Hematopoietic multipotent progenitor cell treated with erythropoietin and hydrocortisone succinate and interleukin-3 and kit ligand, for 4 days (in vitro differentiated cells): ENCODE measurements at regions not wholly inside any gene's neighbourhood (a gene's known extent, or its start where the extent isn't known, plus 50 kb on each side); places are given as distances from the start of the nearest gene placed in this dataset.
A peak's percentile ranks its signal among the peaks of the same experiment; 100 is the strongest.
"Not testable (repeated sequence)": the region's sequence is repeated elsewhere in the genome, so short reads cannot be mapped to it uniquely, and the experiment has no call there.

Source experiments
- DNase-seq: peaks from one replicate; pipeline ENCODE4 v3.0.0-alpha.2; 2015

DNA sequence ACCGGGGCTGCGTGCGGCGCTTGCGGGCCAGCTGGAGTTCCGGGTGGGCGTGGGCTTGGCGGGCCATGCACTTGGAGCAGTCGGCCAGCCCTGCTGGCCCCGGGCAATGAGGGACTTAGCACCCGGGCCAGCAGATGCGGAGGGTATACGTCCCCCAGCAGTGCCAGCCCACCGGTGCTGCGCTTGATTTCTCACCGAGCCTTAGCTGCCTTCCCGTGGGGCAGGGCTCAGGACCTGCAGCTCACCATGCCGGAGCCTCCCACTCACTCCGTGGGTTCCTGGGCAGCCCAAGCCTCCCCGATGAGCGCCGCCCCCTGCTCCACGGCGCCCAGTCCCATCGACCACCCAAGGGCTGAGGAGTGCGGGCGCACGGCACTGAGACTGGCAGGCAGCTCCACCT lies 51.4 kb upstream of the INPP4B start:
- DNase-seq: not testable (repeated sequence)

GRCh38 chr4:142900622-142901021 lies 54.5 kb upstream of the INPP4B start:
- DNase-seq: no peak

GRCh38 chr4:142901166-142901662 lies 55.1 kb upstream of the INPP4B start:
- DNase-seq: no peak

GRCh38 chr4:142903617-142904016 lies 57.5 kb upstream of the INPP4B start:
- DNase-seq: not testable (repeated sequence)

GRCh38 chr4:142909908-142910307 lies 63.8 kb upstream of the INPP4B start:
- DNase-seq: no peak

- DNase-seq: no peak
Measured at GRCh38 chr4:142913034-142913433, 66.9 kb upstream of the INPP4B start.

- no peak for DNase-seq
Measured at GRCh38 chr4:142913461-142914030, 67.4 kb upstream of the INPP4B start.

GRCh38 chr4:142917678-142918077 lies 71.6 kb upstream of the INPP4B start:
- no peak for DNase-seq

- no peak for DNase-seq
Measured at GRCh38 chr4:142922720-142923119, 76.6 kb upstream of the INPP4B start.

- no peak for DNase-seq
Measured at GRCh38 chr4:142923619-142924018, 77.5 kb upstream of the INPP4B start.

GRCh38 chr4:142925161-142925560 lies 79.1 kb upstream of the INPP4B start:
- DNase-seq: no peak

DNA sequence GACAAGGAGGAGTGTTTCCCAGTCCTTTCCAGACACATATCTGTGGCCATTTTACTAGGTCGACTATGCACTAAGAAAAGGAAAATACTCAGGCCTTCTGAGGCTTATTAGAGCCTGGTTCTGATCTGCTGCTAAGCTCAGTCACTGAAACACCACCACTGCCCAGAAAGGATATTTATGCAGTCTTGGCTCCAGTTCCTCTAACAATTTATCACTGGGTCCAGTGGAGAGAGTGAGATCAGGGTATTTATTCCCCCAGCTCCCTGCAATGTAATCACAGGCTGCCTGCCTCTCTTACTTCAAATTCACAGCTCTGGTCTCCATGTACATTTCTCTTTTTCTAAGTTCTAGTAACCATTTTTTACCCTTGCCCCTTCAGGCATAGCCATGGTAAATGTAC lies 81.6 kb upstream of the INPP4B start:
- no peak for DNase-seq

- DNase-seq: peak; percentile 30
Measured at GRCh38 chr4:142929526-142929925, 83.4 kb upstream of the INPP4B start.

GRCh38 chr4:142933207-142933606 lies 87.1 kb upstream of the INPP4B start:
- DNase-seq: no peak

DNA sequence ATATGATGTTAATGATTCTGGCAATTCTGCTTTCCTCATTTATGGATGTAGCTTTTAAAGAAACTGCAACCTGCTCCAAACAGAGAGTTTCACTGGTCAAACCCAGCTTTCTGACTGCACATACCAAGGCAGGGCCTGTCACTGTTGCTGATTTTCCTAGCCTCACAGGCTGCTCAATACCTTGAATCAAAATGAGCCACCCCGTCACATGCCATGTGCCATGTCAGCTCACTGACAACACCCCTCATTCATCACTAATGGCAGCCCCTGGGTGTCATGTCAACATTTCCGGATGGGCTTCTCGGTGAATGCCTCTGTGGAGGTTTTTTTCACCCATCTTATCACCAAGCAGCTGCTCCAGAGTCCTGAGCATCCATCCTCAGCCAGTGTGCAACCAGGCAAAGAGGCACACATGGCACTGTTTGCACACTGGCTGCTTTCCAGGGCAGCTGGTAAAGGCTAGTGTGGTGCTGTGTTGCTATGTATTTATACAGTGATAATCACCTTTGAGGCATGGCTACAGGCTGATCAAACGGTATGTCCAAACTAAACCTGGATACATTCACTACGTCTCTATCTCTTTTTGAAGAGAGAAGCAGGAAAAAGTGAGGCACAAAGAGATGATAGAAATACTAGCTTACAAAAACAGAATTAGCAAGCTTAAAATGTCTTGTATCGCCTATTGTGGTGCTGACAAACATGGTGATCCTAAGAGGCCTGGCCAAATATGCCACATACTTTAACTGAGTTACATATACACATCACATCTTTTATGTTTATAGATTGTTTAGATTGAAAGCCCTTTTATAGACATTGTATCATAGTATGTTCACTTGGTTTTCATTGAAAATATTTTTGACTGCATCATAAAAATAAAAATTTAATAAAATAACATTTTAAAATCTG lies 94.6 kb upstream of the INPP4B start:
- DNase-seq: no peak

DNA sequence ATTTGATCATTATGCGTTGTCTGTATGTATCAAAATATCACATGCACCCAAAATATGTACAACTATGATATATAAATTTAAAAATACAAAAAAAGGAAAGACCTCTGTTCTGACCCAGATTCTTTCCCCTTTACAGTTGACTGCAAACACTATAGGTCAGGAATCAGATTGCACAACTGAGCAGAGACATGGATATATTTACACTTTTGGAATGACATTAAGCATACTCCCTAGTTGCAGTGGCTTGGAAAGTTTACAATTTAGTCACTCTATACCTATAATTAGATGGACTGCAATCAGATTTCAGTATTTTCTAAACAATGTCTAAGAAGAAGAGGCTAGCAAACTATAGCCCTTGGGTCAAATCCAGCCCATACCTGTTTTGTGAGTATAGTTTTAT lies 98.5 kb upstream of the INPP4B start:
- DNase-seq: no peak

- DNase-seq: no peak
Measured at GRCh38 chr4:142952821-142953580, 106.9 kb upstream of the INPP4B start.

DNA sequence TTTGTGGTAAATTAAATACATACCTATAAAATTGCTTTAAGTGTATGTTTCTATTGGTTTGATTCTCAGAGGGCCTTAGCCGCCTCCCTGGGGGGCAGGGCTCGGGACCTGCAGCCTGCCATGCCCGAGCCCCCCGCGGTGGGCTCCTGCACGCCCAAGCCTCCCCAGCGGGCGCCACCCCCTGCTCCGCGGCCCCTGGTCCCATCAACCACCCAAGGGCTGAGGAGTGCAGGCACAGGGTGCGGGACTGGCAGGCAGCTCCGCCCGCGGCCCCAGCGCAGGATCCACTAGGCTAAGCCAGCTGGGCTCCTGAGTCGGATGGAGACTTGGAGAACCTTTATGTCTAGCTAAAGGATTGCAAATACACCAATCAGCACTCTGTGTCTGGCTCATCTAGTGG lies 108.3 kb upstream of the INPP4B start:
- DNase-seq: no peak

GRCh38 chr4:142955501-142955900 lies 109.4 kb upstream of the INPP4B start:
- DNase-seq: no peak

GRCh38 chr4:142959173-142959572 lies 113.1 kb upstream of the INPP4B start:
- DNase-seq: no peak

- DNase-seq: peak; percentile 62
Measured at GRCh38 chr4:142960126-142960525, 114.0 kb upstream of the INPP4B start.

DNA sequence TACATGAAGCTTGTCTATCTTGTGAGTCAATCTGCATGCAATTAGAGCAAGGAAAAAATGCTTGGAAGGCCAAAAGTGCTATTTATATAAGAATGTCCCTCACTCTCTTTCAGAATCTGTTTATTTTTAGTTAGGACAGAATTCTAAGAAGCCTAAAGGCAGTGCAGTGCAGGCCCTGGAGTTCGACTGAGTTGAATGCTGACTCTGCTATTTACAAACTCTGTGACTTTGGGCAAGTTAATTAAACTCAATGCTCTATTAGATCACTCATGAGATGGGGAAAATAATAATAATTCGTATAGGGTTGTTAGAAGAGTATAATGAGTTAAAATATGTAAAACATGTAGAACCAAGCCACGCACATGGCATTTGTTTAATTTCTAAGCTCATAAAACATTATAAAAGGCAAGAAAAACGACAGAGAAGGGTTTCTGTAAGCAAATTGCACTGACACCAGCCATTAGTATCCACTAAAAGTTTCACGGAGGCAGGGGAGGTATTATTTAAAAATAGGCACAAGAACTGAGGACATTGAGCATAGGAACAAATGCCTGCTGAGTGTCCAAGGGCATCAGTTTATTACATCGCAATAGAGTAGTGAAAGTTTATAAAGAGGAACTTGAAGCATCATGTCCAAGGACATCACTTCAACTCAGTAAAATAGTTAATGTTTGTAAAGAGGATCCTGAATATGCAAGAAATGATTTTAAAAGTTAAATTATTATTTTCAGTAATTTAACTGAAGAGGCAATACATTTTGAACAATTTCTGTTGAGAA lies 115.0 kb upstream of the INPP4B start:
- peak; percentile 35 for DNase-seq

GRCh38 chr4:142961866-142962265 lies 115.8 kb upstream of the INPP4B start:
- peak; percentile 86 for DNase-seq
